ENCODE measurements at regions not wholly inside any gene's neighbourhood (a gene's known extent, or its start where the extent isn't known, plus 50 kb on each side); places are given as distances from the start of the nearest gene placed in this dataset.
"Not testable (repeated sequence)": the region's sequence is repeated elsewhere in the genome, so short reads cannot be mapped to it uniquely, and the experiment has no call there.

GRCh38 chr9:126057121-126057825 lies 269.4 kb upstream of the MVB12B start:
- no peak for DNase-seq

DNA sequence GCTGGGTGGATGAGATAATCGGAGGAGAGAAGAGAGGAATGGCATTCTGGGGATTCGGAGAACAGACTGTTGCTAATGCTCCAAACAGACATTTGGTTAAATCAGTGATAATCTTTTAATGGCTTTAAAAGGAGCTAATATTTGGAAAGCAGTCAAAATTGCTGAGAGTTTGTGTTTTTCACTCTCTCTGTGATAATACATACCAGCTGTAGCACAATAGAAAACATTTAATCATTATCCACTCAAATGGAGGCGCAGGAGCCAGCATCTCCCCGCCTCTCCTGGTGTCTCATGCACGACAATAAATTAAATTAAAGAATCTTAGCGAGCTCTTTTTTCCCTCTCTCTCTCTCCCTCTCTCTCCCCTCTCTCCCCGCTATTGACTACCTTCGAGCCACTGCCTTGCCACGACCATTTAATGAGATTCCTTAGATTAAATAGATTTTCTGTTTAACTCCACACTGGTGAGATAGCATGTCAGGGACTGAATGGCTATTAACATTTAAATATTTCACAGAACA lies 268.6 kb upstream of the MVB12B start:
- DNase-seq = peak; percentile 50

GRCh38 chr9:126058591-126058990 lies 268.0 kb upstream of the MVB12B start:
- no peak for DNase-seq

- DNase-seq = no peak
Observed at GRCh38 chr9:126061575-126061974, 265.1 kb upstream of the MVB12B start.

DNA sequence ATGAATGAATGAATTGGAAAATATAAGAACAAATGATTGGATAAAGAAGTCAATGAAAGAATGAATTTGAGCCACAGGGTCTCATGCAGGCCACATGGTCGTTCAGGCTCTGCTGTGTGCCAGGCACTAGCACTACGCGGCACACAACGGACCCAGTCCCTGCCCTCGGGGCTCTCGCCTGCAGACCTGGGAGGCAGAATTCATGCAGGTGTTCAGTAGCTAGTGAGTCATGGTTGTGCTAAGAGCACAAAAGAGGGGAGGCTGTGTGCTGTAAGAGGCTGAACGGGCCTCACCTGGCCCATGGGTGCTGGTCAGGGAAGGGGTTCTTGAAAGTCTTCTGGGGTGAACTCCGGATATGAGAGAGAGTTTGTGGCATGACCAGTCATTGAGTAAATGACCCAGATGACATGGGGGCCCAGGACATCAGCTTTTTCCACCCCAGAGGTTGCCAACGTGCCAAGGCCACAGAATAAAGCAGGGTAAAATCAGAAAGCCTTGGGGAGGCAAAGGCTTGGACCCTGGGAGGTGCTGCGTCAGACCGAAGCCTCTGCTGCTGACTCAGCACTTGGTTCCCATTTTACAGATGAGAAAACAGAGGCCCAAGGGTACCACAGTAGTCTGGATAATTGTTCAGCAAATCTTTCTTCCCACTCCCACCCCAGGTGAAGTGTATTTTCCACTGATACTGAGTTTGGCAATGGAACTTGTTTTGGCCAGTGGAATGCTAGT lies 264.3 kb upstream of the MVB12B start:
- DNase-seq = no peak

- no peak for DNase-seq
Observed at GRCh38 chr9:126063326-126063725, 263.3 kb upstream of the MVB12B start.

DNA sequence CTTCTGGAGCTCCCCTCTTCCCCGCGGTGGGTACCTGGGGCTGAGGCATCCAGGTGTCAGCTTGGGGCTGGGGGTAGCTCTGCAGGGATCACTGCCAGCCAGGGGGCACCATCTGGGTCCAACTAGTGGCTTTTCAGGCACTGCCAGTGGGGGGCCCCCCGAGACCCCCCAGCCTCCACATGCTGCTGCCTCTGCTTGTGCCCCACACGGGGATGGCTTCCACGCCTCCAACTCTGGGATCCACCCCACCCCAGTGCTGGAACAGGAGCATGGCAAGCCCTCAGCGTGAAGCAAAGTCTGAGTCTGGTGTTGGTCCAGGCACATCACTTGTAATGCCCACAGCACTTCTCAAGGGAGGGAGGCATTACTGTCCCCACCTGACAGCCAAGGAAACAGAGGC lies 260.5 kb upstream of the MVB12B start:
- no peak for DNase-seq

GRCh38 chr9:126067031-126067734 lies 259.4 kb upstream of the MVB12B start:
- no peak for DNase-seq

GRCh38 chr9:126068534-126069230 lies 257.9 kb upstream of the MVB12B start:
- no peak for DNase-seq

DNA sequence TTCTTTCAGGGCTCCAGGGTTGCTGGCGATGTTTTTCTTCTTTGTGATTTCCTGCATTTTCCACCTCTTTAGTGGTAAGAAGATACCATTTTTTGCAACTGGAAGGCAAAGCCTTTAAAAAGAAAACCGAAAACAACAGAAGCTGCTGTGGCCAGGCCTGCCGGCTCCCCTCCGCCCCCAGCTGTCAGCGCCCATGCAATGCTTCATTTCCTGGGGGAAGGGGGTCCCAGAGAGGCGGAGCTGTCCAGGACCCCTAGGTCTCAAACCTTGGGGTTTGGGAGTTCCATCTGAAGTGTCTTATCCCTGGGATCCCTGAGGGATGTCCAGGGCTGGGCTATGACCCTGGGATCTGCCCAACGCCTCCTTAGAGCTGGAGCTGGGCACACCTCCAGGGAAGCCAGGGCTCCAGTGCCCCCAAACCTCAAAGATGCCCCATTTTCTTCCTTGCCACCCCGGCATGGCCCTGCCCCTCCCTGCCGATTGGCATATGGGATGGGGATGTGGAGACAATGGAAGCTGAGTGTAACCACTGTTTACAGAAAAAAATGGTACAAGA lies 257.2 kb upstream of the MVB12B start:
- DNase-seq = no peak

GRCh38 chr9:126070058-126070655 lies 256.5 kb upstream of the MVB12B start:
- no peak for DNase-seq

GRCh38 chr9:126071076-126071750 lies 255.4 kb upstream of the MVB12B start:
- DNase-seq = no peak

GRCh38 chr9:126077656-126078055 lies 249.0 kb upstream of the MVB12B start:
- not testable (repeated sequence) for DNase-seq

DNA sequence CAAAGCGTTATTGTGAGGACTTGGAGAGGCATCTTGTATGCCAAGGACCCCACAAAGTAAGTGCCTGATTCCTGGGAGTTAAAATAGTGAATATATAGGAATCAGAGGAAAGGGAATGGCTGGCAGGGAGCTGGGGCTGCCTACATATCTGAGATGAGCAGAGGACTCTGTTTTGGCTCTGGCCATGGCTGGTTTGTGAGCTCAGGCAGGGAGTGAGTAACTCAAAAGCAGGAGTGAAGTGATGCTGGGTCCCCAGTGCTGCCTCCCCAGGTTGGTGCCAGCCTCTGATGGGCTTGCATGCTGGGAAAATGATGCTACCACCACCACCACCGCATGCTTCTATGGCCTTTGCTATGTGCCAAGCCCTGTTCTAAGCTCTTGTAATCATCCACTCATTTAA lies 246.0 kb upstream of the MVB12B start:
- DNase-seq = no peak

DNA sequence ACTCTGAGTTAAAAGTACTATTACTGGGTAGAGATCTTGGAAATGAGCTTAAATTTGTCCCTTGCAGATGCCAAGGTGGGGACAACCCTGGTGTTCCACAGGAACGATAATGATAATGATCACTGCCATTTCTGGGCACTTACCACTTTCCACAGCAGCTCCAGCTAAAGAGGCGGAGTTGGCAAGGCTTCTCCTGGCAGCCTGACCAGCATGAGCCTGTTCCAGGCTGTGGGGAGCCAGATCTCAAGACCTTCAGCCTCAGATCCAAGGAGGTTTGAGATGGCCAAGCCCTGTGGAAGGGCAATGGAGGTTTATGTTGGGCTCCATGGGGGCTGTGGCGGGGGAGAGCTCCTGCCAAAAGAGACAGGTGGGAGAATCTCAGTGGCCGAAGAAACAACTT lies 244.9 kb upstream of the MVB12B start:
- DNase-seq = no peak

- DNase-seq = no peak
Observed at GRCh38 chr9:126084008-126084407, 242.6 kb upstream of the MVB12B start.

DNA sequence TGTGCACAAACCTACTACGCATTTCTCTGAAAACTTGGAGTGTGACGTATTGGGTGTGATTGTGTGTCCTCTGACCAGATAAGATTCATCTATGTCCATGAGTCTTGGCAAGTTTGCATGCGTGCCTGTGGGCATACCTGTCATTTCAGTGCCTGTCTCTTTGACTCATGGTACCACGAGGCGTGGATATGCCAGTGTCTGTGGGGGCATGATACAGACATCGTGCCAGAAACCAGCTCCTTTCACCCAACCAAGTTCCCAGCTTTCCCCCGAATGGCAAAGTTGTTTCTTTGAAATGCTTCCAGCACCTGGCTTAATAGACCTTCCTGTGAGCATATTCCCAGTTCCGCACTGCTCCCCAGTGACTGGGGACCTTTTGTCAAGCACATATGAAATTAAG lies 241.9 kb upstream of the MVB12B start:
- no peak for DNase-seq

GRCh38 chr9:126085170-126085569 lies 241.5 kb upstream of the MVB12B start:
- no peak for DNase-seq

DNA sequence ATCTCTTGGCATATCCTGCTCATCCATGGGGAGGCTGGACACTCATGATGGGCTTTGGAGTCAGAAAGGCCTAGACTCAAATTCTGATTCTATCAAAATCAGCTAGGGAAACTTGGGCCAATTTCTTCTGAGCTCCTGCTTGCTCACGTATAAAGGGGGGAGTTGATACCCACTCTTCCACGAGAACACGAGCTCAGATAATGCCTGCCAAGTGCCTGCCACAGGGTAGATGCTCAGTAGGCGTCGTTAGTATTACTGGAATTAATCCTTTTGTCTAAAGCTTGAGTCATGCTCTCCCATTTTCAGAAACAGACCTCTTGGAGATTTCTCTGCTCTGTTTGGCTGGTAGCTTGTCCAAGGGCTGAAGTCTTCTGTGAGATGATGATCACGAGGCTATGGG lies 238.3 kb upstream of the MVB12B start:
- DNase-seq = no peak

GRCh38 chr9:126089789-126090188 lies 236.8 kb upstream of the MVB12B start:
- no peak for DNase-seq

DNA sequence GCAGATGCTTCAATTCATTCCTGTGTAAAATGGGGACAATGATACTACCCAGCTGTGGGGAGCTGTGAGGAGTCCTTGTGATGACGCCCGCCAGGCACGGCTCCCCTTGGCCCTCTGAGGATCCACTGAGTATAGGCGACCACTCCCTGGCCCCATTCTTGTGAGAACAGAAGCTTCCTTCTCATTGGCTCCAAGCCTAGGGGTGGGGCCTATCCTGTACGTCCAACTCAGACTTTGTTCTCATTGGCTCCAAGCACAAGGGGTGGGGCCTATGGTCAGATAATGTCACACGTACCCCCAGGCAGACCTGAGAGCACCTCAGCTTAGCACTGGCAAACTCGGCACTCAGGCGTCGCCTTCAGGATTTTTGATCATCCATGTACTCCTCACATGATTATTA lies 232.9 kb upstream of the MVB12B start:
- DNase-seq = no peak
